Stimulated activated CD4-positive, alpha-beta T cell treated with anti-CD3 and anti-CD28 coated beads, Interleukin-12 subunit alpha, Interleukin-12 subunit beta, amount 100 ng/mL, for 24 hours (primary cell): ENCODE measurements at regions not wholly inside any gene's neighbourhood (a gene's known extent, or its start where the extent isn't known, plus 50 kb on each side); places are given as distances from the start of the nearest gene placed in this dataset.

Experiments used
- DNase-seq, 2 experiments: peaks; one replicate each; pipeline ENCODE4 v3.0.0-alpha.2; 2020; ENCODE audit warnings: low read depth in 2 of 2

DNA sequence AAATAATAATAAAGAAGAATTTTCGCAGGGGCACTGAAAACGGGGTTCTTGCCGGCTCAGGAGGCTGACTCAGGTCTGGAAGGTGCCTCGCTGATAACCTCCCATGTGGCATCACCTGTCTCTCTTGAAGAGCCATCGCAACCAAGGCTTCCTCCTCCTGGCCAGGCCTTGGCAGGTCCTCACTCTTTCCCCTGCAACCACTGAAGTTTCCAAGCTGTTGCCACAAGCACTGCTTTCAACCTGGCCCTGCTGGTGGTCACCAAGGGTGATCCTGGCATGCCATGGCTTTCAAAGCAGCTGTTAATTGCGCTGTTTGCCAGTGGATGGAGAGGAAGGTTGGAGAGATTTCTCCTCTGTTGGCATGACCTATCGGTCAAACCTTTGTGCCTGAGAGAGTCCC lies 163.6 kb upstream of the COPS8 start:
- no peak for DNase-seq

DNA sequence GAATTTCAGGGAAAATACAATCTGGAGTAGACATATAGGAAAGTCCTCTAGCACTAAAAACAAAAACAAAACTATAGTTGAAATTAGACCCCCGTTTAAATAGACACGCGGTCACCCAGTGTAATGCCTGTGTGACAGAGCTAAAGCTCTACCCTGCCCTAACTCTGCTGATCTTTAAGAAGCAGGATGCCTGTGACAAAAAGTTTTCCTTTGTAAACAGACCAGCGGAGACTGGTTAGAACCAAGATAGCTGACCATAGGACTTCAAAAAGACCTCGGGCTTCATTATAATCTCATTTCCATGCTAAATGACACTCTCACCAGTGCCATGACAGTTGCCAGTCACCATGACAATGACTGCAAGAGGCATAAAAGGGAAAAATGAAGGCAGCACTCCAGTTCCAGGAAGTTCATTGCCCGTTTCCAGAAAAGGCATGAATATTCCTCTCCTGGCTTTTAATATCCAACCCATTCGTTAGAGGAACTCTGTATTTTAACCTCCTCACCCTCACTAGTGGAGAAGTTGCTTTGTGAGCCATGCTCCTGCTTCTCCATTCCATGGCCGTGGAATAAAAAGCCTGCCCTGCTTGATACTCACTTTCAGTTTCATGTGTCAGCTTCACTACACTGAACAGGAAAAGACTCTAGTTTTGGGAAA lies 157.2 kb upstream of the COPS8 start:
- no peak for DNase-seq

DNA sequence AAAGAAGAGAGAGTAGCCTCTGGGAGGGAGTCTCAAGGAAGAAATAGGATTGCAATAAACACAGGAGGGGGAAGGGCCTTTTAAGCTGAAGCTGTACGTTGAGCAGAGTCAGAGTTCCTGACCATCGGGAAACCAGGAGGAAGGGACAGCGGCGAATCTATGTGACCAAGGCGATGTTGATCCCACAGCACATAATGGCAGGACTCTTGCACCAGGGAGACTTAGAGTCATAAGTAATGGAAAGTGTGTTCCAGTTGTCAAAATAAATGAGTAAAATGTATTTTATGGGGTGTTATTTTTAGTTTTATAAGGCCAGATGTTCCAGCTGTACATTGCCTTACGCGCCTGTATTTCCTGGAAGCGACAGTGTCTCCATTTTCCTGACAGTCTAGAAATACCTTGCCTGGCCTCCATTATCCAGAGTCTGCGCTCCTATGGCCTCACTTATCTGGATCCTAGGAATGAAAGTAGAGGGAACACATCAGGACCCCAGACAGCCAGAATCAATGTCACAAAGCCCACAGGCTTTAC lies 152.8 kb upstream of the COPS8 start:
- DNase-seq = no peak

DNA sequence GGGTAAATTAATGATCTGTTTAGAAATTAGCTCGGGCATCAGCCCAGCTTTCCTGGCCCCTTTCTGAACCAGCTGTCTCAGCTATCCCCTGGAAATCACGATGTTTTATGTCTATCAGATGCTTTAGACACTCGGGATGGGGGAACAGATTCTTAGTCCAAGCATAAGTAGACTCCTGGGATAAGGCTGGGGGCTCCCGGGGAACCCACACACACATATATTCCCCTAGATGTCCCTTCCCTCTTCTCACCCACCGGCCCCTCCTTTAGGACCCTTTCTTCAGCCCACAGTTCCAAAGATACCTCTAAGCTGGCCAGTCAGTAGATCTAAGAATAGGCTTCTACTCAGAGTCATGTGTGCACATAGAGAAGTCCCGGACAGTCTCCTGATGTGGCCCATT lies 151.5 kb upstream of the COPS8 start:
- no peak for DNase-seq

DNA sequence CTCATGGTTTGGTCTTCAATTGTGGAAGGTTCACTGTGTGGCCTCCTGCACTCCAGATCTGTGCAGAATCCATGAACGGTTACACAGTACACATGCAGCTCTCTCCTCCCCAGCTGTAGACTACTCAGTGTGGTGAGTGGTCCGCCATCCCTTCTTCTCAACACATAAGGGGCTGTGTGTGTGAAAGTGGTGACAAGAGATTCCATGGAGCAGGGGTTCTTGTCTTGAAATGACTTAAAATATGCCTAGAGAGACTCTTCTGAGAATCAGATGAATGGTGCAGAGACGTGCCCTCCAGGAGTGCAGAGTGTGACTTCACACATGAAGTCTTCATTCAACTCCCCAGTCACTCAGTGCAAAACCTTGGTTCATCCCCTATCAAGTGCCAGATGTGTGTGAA lies 151.0 kb upstream of the COPS8 start:
- DNase-seq = no peak

DNA sequence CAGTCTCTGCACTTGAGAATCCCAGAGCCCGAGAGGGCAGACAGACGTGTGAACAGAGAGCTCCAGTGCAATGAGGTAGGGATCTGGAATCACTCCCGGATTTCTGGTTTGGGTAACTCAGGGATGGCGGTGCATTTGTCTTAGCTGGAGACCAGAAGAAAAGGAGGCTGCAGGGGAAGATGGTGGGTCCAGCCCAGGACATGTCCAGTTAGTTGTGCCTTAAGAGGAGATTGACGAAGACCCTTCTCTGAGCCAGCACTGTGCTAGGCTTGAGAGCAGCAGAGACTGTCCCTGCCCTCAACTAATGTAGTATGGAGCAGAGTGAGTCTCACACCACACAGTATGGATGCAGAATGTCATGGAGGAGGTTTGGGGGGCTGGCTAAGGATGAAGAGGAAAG lies 150.6 kb upstream of the COPS8 start:
- DNase-seq = no peak

DNA sequence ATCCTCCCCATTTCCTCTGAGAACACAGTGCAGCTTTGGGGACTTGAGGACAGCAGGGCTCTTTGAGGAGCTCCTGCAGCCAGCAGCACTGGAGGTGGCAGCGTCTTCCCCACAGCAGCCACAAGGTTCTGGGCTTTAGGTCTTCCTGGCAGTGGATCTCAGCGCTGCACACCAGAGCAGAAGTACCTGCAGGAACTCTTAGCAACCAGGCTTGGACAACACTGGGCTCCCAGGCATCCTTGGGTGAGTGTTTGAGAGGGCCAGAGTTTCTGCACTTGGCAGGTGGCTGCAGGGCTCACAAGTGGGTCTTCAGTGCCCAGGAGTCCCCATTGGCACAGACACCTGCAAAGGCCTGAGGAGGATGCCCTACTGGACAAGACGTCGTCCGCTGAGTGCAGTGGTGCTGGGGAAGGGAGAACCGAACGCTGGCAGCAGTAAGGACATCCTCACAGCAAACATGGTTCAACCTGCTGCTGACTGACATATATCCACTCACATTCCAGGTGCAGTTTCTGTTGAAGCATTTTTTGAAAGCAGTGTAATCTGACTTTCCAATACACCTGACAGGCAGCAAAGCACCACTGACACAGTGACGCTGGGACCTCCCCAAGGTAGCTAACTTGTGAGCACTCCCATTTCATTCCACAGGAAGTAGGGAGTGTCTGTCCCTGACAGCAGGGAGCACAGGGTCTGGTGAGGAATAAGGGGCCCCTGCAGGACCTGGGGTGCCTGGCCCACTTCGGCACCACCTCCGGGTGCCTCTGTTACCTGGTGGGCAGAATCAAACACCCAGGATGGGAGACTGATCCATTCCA lies 149.9 kb upstream of the COPS8 start:
- DNase-seq = no peak

DNA sequence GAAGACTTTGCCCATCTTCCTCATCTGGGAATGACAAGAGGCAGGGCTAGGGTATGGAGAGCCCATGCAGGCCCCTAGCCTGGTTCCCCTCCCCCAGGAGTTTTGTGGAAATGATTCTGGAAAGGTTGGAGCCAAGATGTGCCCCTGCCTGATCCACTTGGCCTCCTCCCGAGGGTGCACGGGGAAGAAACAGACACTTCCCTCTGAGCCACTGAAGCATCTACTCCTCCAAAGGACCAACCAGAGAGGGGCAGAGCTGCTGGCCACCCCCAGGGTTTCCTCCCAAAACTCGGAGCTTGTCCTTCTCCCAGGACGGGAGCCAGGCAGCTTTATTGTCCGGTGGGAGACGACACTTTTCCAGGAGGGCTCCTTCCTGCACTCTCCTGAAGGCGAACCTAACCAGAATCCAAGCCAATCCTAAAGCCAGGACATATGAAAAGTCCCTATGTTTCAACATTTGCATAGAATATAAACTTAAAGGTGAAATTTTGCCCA lies 149.2 kb upstream of the COPS8 start:
- no peak for DNase-seq

DNA sequence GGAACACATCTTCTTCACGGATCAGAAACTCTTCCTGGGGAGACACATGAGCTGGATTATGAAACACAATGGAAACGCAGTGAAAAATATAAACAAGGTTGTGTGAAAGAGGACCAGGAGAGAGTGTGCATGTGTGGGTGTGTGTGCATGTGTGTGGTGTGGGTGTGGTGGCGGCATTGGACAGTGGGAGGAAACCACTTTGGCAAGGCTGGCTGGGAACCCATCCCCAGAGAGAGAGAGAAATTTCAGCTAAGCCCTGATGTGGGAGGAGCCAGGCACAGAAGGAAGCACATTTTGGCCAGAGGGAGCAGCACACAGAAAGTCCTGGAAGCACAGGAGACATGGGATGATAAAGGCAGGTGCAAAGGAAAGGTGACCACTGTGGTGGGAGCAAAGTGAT lies 147.6 kb upstream of the COPS8 start:
- no peak for DNase-seq

DNA sequence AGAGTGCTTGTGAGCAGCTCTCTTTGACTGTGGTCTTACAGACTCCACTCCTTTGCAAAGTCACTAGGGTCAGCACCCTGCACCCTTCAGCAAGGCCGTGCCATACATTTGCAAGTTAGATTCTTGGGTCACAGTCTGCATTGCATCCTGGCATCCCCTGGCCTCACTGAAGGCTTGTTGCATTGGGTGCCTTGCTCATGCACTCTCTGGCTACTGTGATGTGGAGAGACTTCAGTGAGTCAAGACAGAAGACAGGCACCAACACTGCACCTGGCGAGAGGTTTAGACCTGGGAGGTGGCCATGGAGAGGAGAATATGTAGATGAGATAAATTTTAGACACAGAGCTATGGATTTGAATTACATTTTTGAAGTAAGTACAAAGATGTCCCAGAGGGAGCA lies 146.4 kb upstream of the COPS8 start:
- DNase-seq = no peak

DNA sequence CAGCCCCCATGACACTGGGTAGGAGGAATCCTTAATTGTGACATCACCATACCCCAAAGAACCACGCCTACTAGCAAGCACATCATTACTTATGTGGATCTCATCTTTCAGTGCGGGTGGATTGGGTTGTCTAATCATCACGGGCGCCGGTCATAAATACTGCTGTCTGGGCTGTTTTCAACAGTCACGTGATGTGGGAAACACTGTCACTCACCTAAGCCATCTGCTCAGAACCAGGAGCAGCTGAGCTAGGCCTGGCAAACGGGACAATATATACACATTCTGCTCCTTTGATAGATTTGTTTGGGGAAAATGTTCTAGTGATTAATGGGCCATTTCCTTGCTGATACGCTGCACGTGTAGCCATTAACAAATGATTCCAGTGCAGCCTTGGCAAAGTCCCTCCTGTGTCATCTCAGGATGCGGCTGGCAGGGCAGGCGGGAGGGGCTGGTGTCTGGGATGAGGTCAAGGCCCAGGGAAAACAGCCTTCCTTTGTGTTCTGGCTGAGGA lies 145.9 kb upstream of the COPS8 start:
- DNase-seq = no peak

DNA sequence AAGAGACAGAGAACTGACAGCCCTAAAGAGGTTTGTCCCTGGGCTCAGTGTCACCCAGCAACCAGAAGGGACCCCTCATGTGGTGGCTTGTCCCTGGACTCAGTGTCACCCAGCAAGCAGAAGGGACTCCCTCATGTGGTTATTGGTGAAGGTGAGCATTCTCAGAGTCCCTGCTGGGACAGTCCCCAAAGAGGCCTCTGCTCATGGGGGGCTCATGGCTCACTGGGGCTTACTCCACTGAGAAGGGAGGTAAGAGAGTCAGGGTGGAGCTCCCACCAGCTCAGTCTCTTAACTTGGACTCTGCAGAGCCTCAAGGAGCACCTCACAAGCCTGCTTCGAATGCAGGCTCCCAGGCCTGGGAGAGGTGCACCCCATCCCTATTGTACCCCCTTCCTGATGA lies 145.2 kb upstream of the COPS8 start:
- no peak for DNase-seq

DNA sequence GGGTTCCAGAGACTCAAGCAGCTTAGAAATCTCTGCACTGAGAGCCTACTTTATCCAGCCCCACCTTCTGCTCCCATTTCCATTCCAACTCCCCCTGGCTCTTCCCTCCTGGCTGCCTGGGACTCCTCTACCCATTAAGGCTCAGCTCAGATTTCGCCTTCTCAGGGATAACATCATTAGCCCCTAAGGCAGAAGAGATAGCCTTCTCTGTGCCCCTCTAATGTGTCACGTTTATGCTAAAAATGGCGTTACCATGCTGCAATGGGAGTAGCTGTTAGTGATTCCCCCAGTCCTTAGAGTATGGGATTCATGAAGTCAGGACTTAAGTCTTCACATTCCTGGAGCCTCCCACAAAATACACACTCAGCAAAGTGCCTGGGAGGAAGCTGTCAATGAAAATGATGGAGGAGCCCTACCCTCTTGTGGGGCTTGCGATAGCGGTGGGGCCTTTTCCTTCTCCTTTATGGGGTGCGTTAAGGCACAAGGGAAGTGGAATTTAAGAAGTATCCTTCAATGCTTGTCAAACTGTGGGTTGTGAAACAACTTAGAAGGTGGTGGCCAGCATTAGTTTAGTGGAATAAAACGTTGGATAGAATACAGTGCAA lies 144.7 kb upstream of the COPS8 start:
- no peak for DNase-seq

DNA sequence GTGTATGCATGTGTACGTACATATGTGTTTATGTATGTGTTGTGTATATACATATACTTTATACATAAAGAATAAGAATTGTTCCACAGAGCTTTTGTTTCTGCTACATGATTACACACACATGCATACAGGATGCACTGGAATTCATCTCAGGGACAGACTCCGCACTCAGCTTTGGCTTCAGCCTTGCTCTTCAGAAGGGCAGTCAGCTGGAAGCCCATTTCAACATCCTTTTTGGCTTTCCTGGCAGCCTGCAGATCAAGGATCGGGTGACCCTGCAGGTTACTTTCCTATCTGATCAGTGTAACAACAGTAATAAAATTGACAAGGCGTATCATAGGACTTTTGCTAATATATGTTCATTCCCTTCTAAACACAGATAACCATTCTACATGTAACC lies 144.1 kb upstream of the COPS8 start:
- DNase-seq = no peak

DNA sequence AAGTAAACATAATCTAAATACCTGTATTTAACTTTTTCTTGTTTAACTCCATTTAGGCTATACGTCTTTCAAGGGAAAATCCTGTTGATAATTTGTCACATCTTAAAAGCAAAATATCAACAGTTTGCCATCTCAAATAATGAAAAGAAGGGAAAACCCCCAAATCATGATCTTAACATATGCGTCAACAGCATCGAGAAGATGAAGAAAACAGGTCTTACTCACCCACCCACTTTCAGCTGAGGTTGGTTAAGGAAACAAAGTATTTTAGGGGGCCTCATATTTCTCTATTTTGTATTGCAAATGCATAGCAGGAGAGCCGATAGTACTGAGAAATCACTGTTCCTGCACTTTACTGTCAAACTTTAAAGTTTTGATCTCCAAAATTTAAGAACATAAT lies 143.1 kb upstream of the COPS8 start:
- DNase-seq = no peak

DNA sequence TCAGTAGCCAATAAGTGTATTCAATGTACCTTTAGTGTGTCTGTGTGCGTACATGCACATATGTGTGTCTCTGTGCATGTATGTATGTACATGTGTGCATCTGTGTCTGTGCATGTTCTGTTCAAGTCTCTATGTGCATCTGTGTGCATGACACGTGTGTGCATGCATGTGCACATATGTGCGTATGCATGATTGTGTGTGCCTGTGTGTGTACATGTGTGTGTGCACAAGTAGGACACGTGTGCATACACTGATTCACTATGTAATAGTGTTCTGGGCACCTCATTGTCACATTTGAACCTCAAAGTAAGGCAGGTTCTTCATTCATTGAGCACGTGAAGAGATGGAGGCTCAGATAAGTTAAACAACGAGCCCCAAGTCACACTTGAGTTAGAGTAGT lies 142.6 kb upstream of the COPS8 start:
- no peak for DNase-seq

DNA sequence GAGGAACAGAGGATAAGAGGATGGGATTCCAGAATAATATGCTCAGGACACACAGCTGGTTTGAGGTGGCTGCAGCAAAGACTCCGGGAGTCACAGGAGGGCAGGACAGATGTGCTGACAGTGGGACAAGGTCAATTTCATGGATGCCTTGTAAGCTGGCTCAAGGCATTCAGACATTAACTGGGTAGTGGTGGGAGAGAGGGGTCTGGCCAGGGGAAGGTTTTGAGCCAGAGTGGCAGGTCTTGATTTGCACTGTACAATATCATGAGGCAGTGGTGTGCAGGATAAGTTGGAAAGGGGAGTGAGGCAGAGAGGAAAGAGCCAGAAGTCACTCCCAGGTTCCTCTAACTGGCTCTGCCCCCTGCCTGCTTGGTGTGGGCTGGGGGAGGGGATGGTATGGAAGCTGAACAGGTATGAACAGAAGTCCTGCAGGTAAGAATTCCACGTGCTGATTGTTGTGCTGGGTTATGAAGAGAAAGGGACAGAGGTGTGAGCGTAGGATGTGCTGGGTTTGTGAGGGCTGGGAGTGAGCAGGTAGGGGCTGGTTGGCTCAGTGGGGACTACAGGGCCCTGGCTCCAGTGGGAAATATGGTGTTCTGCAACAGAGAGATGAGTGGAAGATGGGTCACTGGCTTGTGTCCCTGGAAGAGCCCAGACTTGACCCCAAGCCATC lies 141.7 kb upstream of the COPS8 start:
- no peak for DNase-seq

DNA sequence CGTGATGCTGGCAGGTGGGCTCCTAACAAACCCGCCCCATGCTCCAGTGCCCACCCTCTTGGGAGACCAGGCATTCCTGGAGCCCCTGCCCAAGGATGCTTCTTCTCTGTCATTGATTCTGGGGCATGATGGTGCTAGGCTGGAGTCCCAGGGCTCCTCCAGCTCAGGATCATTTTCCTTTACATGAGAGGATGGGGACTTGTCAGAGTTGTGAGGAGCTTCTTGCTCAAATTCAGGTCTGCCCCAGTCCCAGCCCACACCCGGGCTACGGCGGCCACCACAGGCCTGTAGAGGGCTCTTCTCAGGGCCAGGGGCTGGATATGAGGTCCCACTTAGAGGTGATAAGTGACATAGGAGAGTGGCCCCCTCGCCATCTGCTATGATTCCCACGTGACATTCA lies 141.1 kb upstream of the COPS8 start:
- DNase-seq = no peak

DNA sequence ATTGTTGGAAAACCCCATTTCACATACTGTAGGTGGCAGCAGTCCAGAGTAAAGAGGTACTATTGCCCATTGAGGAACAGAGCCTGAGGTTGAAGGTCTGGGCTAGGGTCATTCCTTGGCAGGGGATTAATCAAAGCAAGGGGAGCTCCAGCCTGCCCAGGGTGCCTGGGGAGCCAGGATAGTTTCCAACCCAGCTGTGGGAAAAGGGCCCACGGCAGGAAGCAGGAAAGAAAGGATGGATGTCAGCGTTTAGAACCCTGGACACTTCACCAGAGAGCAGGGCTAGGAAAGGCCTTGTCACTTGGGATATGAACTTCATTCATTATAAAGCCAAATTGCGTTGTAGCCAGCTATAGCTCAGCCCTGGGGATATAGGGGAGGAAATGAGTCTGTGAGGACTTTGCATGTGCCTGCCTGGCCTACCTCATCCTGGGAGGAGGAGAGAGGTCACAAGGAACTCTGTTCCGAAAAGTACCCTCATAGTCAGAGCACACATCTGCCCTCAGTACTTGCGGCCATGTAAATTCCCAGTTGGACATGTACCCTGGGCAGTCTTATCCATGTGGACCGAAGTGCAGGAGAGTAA lies 140.2 kb upstream of the COPS8 start:
- no peak for DNase-seq

DNA sequence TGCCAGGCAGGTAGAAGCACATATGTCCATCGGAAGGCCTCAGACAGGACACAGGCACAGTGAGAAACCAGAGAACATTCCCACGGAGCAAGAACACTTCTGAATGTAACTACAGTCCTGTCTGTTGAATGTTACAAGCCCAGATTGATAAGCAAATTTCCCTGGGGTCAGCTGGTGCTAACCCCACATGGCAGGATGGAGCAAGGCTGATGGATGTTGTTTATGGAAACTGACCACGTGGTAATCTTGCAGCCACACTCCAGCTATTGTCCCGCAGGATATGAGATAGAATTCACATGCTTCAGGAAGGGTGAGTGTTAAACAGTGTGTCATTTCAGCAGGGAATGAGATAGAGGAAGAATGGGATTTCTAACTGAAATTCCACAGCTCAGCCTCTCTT lies 138.8 kb upstream of the COPS8 start:
- no peak for DNase-seq

DNA sequence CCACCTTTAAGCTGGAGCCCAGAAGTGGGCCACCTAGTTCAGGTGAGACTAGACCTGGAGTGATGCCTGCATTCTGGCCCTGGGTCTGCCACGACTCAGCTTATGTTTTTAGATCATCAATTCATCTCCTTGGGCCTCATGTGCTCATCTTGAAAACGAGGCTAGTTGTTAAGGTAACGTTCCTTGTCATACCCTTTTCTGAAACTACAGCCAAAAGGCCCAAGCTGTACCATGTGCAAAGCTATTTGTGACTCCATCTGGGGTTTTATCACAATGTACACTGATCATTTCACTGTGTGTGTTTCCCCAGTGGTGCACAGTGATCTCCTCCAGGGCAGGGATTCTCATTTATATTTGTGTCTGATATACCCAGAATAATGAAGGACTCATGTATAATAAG lies 138.4 kb upstream of the COPS8 start:
- DNase-seq = no peak

DNA sequence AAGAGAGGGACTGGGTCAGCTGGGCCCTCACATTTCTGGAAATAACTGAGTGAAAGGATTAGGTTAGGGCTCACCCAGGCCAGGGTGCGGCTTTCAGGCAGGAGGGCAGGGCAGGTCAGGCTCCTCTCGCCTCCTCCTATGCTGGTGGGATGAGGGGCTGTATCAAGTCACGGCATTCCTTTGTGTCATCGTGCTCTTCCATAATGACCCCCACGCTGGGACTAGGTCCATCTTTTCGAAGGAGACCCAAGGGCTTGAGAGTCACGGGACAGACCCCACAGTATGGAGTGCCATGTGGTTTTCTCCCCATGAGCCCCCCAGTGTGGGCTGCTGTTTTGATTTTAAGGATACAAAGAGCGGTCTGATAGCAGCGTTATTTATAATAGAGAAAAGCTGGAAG lies 137.8 kb upstream of the COPS8 start:
- DNase-seq = no peak
